Fibroblast of the aortic adventitia (primary cell): ENCODE measurements at regions not wholly inside any gene's neighbourhood (a gene's known extent, or its start where the extent isn't known, plus 50 kb on each side); places are given as distances from the start of the nearest gene placed in this dataset.
A peak's percentile ranks its signal among the peaks of the same experiment; 100 is the strongest.

Experiments used
- DNase-seq: peaks from one replicate; pipeline ENCODE4 v3.0.0-alpha.2; 2010; ENCODE audit warnings: low read depth
- H3K4me3 ChIP-seq: 2 replicates; pipeline ENCODE4 v1.5.1; 2011; ENCODE audit warnings: low read depth, mild to moderate bottlenecking, control low read depth, low read length, moderate library complexity
- TF ChIP-seq, protein P1 (sequence below): IDR thresholded peaks from 2 replicates; pipeline ENCODE4 v1.5.1; 2011; ENCODE audit warnings: mild to moderate bottlenecking, low read length, control low read depth, inconsistent platforms; ENCODE audit not compliant: insufficient read depth

DNA sequence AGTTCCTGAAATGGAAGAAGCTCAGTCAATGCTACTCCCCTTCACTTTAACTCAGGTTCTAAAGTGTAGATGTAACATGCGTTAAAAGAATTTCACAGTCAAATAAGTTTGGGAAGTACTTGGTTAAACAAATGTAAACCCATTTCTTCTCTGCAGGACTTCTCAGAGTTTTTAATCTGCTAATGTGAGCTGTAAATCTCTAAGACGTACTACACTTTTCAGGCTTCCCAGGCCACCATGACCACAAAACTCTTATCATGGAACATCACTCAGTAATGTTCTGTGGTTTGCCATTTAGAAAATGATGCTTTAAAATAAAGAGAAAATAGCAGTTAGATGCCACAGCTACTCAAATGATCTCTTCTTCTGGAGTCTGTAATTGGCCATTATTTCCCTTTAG, 104.3 kb downstream of the HHIPL2 start:
- no peak for DNase-seq
- TF ChIP-seq, protein P1, sequence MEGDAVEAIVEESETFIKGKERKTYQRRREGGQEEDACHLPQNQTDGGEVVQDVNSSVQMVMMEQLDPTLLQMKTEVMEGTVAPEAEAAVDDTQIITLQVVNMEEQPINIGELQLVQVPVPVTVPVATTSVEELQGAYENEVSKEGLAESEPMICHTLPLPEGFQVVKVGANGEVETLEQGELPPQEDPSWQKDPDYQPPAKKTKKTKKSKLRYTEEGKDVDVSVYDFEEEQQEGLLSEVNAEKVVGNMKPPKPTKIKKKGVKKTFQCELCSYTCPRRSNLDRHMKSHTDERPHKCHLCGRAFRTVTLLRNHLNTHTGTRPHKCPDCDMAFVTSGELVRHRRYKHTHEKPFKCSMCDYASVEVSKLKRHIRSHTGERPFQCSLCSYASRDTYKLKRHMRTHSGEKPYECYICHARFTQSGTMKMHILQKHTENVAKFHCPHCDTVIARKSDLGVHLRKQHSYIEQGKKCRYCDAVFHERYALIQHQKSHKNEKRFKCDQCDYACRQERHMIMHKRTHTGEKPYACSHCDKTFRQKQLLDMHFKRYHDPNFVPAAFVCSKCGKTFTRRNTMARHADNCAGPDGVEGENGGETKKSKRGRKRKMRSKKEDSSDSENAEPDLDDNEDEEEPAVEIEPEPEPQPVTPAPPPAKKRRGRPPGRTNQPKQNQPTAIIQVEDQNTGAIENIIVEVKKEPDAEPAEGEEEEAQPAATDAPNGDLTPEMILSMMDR: no peak
- H3K4me3 ChIP-seq: no peak overlapping the region

DNA sequence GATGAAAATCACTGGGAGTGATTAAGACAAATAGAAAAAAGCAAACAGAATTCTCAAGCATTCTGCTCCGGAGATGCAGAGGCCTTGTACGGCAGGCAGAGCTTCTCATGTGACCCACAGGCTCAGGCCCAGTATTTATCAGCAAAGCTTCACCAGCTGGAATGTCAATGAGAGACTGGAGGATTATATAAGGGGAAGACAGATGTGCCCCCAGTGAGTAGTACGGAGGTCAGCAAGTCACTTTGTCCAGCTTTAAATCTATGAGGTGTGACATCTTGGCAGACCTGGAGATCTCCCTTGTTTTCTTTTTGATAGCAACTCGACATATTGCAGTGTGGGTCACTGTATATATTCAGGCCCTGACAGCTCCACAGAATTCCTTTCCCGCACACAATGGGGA, 106.8 kb downstream of the HHIPL2 start:
- DNase-seq: peak; percentile 64
- no peak overlapping the region for H3K4me3 ChIP-seq
- TF ChIP-seq, protein P1: no peak

DNA sequence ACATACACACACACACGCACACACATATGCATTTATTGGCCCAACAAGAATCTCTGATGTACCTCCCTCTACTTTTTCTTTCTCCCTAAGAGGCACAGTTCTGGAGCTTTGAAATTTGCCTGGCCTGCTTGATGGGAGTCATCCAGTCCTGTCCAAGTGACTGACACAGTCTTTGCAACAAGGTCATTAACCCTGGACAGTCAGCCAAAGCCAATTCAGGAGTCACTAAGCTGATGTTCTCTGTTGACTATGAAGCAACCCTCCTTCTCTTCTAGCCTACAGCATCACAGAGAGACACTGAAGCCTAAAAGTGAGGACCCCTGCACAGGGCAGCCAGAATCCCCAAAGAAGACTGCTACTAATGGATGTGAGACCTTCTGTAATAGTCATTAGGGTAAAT, 123.1 kb downstream of the HHIPL2 start:
- no peak for DNase-seq
- TF ChIP-seq, protein P1: no peak

DNA sequence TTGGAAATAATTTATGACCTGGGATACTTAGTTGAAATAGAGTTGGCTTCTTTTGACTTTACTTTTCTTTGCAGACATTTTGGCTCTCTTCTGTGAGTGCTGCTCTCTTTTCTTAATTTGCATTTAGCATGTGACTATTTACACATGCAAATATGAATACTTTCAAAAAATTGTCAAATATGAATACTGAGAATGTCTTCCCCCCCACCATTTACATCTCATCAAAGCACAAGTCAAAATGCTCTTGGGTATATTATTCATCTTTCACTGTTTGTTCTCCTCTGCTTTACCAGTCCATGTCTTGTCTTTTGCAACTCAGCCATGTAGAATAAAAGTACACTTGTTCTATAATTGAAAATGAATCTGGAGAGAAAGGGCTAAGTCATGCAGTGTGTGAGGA, 126.5 kb downstream of the HHIPL2 start:
- no peak for DNase-seq
- TF ChIP-seq, protein P1: no peak
- H3K4me3 ChIP-seq: no peak overlapping the region

More for the DNA sequence above, 123.1 kb downstream of the HHIPL2 start:
- H3K4me3 ChIP-seq: no peak overlapping the region

DNA sequence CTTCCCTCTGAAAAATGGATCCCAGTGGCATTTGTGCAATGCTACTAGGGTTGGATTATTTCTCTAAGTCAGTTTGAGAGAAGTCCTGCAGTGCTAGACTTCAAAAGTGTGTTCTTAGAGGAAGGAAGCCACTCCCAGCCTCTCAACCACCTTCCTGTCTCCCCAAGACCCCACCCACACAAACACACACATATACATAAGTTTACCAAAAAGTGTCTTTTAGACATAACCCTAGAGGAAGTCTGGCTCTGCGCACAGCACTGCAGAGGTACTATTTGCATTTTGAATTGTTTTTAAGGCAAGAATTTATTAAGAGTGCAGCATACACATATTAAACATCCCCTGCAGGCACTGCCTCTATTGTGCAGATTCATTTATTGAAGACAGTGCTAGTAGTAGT, 127.3 kb downstream of the HHIPL2 start:
- no peak overlapping the region for H3K4me3 ChIP-seq
- TF ChIP-seq, protein P1: no peak
- no peak for DNase-seq

DNA sequence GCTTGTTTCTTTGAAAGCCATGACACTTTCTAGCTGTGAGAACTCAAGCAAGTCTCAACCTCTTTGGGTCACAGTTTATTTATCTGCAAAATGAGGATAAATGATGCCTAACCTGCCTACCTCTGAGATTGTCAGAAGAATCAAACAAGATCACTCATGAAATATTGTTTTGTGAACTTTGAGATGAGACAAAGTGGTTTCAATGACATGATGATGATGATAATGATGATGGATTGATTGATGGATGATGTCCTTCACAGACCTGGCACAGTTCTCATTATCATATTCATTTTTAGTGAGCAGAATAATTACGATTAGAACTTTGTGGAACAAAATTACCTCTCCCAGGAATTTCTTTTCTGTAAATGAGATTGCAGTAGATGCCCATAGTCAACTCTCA, 129.2 kb downstream of the HHIPL2 start:
- DNase-seq: no peak
- H3K4me3 ChIP-seq: no peak overlapping the region
- TF ChIP-seq, protein P1: no peak

DNA sequence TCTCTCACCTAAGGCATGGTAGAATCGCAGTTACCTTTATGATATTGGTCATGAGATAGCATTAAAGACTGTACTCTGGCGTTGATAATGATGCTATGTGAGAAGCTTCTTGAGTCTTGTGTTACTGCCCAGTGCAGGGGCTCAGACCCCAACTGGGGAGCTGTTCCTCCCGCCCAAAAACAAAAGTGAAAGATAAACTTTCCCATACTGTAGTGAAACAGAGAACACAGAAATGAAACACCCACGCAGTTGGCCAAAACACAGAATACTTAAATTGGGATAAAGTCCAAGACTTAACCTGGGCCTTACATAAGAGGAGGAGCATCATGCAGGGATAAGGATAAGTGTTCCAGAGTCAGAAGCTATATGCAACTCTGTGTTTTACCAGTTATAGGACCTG, 130.6 kb downstream of the HHIPL2 start:
- TF ChIP-seq, protein P1: no peak
- no peak for DNase-seq
- no peak overlapping the region for H3K4me3 ChIP-seq
